ENCODE measurements at regions not wholly inside any gene's neighbourhood (a gene's known extent, or its start where the extent isn't known, plus 50 kb on each side); places are given as distances from the start of the nearest gene placed in this dataset.

DNA sequence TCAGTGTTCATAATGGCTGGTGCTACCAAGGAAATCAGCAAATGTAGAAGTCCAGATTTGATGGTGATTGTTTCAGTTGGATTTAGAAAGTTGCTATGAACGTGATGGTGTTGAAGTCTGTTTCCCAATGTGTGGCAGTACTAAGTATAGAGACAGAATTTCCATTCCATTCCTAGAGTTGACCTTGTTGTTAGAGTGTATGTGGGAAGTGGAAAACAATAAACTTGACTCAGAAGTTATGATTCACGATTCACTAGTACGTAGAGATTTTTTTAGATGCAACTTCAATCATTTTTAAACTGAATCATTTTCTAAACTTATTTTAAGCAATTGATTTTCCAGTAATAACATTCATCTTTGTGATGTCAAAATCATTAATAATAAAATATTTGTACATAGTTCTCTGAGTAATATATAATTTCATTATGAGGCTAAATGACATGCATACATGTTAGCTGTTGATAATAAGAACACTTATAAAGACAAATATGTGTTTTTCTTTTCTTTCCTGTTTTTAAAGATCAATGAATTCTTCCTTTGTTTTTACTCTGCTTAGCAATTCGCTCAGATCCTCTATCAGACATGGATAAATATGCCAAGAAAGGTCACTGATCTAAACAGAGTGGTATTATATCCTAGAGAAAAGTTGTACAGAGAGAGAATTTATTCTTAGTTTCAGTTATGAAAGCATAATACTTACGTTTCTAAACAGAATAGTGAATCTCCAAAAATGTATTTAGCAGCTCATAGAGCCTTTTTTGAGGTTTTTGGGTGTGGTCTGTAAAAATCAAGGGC lies 108.8 kb upstream of the GPR149 start:
- Mint-ChIP-seq H3K27me3 (ENCODE audit: unreplicated experiment) (peaks cover 2% of the 10 kb centered on the region), H3K4me1 (ENCODE audit: unreplicated experiment) (no peaks in the 10 kb centered on the region), H3K27ac (ENCODE audit: unreplicated experiment) (no peak overlapping the region), H3K36me3 (ENCODE audit: unreplicated experiment) (no peaks in the 10 kb centered on the region), H3K9me3 (ENCODE audit: unreplicated experiment) (peaks cover 3% of the 10 kb centered on the region), H3K4me3 (ENCODE audit: unreplicated experiment) (no peak overlapping the region)
- no peak for TF ChIP-seq CTCF (IDR thresholded peaks at IDR 0.05)
- DNase-seq (ENCODE audit: extremely low spot score, unreplicated experiment), result no peak

DNA sequence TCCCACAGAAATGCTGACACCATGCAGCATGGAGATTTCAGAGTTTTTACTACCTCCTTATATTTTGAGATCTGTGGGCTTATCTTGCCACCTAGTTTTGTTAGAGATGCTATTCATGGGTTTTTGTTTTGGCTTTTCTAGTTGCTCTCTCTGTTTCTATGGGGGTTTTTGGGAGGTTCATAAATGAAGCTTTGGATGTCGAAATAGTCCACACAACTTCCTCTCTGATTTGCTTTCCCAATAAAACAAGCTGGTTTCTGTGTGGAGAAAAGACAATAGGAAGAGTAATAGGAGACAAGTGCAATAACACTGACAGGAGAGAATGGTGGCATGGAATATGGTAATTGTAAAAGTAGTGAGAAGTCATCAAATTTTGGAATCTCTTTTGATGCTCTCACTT lies 106.8 kb upstream of the GPR149 start:
- no peaks in the 10 kb centered on the region for H3K36me3 Mint-ChIP-seq (ENCODE audit: unreplicated experiment)
- H3K27ac Mint-ChIP-seq (ENCODE audit: unreplicated experiment), result no peak overlapping the region
- H3K4me3 Mint-ChIP-seq (ENCODE audit: unreplicated experiment), result no peak overlapping the region
- H3K4me1 Mint-ChIP-seq (ENCODE audit: unreplicated experiment), result no peaks in the 10 kb centered on the region
- TF ChIP-seq CTCF (IDR thresholded peaks at IDR 0.05), result no peak
- DNase-seq (ENCODE audit: extremely low spot score, unreplicated experiment), result no peak
- H3K27me3 Mint-ChIP-seq (ENCODE audit: unreplicated experiment), result peaks cover 5% of the 10 kb centered on the region
- H3K9me3 Mint-ChIP-seq (ENCODE audit: unreplicated experiment), result peaks cover 3% of the 10 kb centered on the region

DNA sequence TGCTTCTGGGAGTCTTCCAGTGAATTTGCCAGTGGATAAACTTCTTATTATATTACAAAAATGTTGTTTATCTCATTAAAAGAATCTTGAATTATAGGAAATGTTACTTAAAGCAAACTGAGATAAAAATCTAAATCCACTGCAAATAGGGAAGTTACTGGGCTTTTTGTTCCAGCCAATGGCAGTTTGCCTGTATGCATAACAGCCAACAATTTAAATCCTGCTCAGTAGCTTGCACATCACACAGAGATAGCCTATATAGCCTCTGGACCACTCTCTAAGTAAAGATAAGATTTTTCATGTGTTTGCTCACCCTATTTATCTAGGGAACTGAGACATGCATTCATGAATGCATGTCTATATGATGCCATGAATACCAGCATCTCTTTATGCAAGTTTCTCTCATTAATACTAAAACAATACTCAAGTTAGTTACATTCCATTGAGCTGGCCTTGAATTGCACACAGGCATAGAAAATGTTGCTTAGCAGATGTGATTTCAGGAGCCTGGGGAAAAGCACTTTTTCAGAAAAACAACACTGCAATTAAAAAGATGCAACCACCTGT lies 92.1 kb upstream of the GPR149 start:
- H3K27ac Mint-ChIP-seq (ENCODE audit: unreplicated experiment), result no peak overlapping the region
- no peak for DNase-seq (ENCODE audit: extremely low spot score, unreplicated experiment)
- H3K9me3 Mint-ChIP-seq (ENCODE audit: unreplicated experiment), result no peaks in the 10 kb centered on the region
- H3K36me3 Mint-ChIP-seq (ENCODE audit: unreplicated experiment), result no peaks in the 10 kb centered on the region
- no peaks in the 10 kb centered on the region for H3K4me1 Mint-ChIP-seq (ENCODE audit: unreplicated experiment)
- no peaks in the 10 kb centered on the region for H3K27me3 Mint-ChIP-seq (ENCODE audit: unreplicated experiment)
- no peak for TF ChIP-seq CTCF (IDR thresholded peaks at IDR 0.05)
- H3K4me3 Mint-ChIP-seq (ENCODE audit: unreplicated experiment), result no peak overlapping the region

DNA sequence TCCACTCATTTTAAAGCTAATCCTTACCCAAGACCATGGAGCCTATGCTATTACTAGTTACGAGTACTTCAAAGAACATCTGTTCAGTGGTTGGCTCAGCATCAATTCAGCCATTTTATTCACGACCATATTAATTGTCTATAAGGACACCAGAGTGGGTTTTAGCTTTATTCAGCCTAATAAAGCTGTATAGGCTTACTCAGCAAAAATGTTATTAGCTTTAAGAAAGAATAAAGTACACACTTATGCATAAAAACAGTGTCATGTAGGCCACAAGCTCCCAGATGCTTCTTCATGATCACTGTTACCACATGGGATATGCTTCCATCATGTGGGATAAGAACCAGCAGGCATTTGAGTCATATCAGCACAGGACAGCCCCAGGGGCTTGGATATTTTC lies 87.4 kb upstream of the GPR149 start:
- H3K36me3 Mint-ChIP-seq (ENCODE audit: unreplicated experiment), result no peaks in the 10 kb centered on the region
- H3K27ac Mint-ChIP-seq (ENCODE audit: unreplicated experiment), result no peak overlapping the region
- DNase-seq (ENCODE audit: extremely low spot score, unreplicated experiment), result no peak
- TF ChIP-seq CTCF (IDR thresholded peaks at IDR 0.05), result no peak
- H3K27me3 Mint-ChIP-seq (ENCODE audit: unreplicated experiment), result no peaks in the 10 kb centered on the region
- H3K4me1 Mint-ChIP-seq (ENCODE audit: unreplicated experiment), result no peaks in the 10 kb centered on the region
- H3K9me3 Mint-ChIP-seq (ENCODE audit: unreplicated experiment), result no peaks in the 10 kb centered on the region
- H3K4me3 Mint-ChIP-seq (ENCODE audit: unreplicated experiment), result no peak overlapping the region

GRCh38 chr3:154515921-154516320 lies 85.9 kb upstream of the GPR149 start:
- no peak for DNase-seq (ENCODE audit: extremely low spot score, unreplicated experiment)
- H3K36me3 Mint-ChIP-seq (ENCODE audit: unreplicated experiment), result no peaks in the 10 kb centered on the region
- no peak overlapping the region for H3K4me3 Mint-ChIP-seq (ENCODE audit: unreplicated experiment)
- no peak for TF ChIP-seq CTCF (IDR thresholded peaks at IDR 0.05)
- no peaks in the 10 kb centered on the region for H3K27me3 Mint-ChIP-seq (ENCODE audit: unreplicated experiment)
- no peak overlapping the region for H3K27ac Mint-ChIP-seq (ENCODE audit: unreplicated experiment)
- H3K9me3 Mint-ChIP-seq (ENCODE audit: unreplicated experiment), result no peaks in the 10 kb centered on the region
- H3K4me1 Mint-ChIP-seq (ENCODE audit: unreplicated experiment), result no peaks in the 10 kb centered on the region
